CD4-positive, alpha-beta T cell treated with Interferon alpha-2 for 1 hour (primary cell): ENCODE measurements at regions not wholly inside any gene's neighbourhood (a gene's known extent, or its start where the extent isn't known, plus 50 kb on each side); places are given as distances from the start of the nearest gene placed in this dataset.
"Not testable (repeated sequence)": the region's sequence is repeated elsewhere in the genome, so short reads cannot be mapped to it uniquely, and the experiment has no call there.

Experiments
- DNase-seq, 2 donors: peaks; one replicate each; pipeline ENCODE4 v3.0.0-alpha.2; 2020 to 2022

DNA sequence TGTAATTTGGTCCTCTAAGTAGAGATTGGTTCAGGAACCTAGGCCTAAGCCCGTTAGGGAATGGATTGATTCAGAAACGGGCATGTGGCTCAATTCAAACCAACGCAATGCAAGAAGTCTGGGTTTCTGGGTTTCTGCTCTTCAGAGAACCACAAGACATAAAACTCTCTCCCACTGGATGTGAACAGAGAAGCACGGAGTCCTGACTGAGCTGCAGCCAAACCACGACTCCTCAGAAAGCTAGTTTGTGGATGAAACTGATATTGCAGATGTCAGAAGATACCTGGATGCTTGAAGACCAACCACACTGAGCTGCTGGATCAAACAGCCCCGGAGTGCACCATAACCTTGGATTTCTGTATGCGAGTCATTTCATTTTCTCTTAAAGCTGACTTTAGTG, 50.0 kb downstream of the SOD2 start:
- DNase-seq, result no peak

DNA sequence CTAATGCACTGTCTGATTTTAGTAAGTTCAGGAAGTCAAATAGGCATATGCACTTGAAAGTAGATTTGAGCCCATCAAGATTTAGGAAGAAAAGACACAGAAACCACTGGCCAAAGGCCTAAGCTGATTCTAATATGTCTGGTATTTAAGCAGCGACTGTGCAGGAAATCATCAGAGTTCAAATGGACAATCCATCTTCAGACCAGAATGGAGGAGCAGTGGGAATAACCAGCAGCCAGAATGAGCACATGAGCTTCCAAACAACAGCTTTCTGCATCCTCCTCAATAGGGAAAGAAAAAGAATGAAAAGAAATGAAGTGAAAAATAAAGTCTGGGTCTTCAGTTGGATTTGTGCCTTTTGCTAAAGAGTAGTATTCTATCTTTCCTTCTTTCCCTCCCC, 50.6 kb downstream of the SOD2 start:
- no peak for DNase-seq

DNA sequence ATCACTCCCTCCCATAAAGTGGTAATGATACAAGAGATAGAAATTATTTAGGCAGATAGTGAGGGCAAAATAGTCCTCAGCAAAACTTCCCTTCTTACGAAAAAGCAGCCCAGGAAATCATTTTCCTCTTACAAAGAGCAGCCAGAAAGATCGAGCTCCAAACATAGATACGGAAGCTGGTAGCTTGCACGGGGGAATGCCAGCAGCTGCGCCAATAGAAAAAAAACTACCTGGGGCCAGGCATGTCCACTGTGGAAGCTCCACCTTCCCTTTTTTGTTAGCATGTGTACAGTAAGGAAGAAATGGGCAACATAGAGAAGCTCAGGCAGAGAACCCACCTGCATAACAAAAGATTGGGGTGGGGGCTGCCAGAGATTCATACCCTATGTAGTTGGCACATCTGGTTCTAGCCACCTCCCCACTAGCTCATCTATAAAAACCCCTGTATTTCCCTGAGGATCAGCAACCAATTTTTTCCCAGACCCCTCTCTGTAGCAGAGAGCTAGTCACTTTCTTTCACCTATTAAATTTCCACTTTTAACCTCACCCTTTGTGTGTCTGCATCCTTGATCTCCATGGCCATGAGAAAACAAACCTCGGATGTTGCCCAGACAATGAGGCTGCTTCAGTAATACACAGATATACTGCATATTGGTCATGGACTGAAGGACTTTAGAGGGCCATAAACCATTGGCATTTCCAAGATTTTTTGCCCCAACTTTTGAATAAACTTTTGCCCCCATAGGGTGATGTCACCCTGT, 52.1 kb downstream of the SOD2 start:
- no peak for DNase-seq

DNA sequence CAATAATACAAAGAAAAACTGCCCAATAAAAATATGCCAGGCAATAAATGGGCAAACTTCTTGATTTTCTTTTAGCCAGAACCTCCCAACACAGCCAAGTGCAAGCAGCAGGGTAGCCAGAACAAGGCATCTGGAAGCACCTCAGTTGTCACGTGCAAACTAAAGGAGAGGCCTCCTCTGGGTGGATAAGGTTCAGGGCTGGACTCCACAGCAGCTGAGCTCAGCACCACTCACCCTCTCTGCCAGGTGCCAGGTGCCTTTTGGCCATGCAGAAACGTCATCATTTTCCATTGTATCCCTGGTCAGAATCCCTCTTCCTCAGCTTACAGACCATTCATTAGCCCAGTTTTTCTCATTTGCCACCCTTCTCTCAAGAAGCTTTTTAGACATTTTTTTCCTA, 52.7 kb downstream of the SOD2 start:
- no peak for DNase-seq

DNA sequence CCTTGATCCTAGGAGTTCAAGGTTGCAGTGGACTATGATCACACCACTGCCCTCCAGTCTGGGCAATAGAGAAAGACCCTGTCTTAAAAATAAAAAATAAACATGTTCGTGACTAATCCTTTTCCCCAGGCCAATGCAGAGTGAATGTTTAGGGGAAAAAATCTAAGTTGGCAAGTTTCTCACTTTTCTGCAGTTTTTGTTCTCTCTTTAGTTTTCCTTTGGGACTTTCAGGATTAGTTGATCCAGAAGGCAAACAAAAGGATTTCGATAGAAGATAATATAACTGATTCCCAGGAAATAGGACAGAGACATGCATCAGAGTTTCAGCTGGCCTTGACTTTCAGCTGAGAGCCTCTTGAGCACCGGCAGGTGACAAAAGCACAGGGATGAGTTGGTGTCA, 53.3 kb downstream of the SOD2 start:
- DNase-seq, result no peak

DNA sequence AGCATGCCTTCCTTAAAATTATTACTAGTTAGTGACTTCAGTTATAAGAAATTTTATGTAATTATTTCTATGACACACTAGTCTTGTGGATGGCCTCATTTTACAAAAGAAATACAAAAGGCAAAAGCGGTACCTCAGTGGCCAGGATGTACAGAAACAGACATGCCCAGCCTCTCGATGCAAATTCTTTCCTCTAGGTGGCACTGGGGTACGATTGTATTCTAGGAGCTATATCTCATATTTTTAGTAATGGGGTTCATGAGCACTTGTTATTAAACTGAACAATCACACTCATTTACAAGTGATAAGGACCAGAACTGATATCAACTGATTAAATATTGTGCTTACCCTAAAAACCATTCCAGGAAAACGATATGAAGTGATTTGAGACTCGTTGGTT, 59.8 kb downstream of the SOD2 start:
- DNase-seq, result peak in 1 of 2 donors; percentile 3

DNA sequence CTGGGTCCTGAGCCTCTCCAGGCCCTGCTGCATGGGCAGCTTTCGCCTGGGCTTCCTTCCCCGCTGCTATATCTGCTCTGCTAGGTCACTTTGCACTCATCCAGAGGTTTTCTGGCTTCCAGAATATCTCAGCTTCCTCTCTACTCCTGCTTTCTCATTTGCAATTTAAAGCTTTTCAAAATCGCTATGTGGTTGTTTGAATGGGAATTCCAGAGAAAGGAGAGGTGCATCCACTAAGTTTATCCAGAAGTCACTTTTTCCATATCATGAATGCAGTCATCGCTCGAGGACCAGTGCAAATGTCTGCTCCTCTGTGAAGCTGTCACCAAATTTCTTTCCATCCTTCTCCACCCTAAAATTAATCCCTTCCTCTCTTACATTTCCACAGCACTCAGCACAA, 61.2 kb downstream of the SOD2 start:
- DNase-seq, result no peak

DNA sequence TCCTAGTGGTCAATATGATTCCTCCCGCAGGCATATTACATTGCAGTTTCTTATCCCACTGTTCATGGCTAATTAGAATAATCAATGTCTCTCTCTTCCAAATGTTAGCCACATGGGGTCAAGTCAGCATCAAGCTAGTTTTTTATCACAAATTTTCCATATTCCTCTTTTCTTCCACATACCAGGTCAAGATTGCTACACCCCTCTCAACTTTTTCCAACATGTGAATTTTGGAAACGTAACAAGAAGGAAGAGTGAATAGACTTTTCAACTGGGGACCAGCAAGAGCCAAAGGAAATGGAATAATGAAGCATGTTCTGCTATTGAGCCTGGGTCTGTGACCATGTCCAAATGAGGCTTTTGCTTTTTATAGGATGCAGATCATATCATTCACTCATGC, 65.1 kb downstream of the SOD2 start:
- DNase-seq, result no peak

DNA sequence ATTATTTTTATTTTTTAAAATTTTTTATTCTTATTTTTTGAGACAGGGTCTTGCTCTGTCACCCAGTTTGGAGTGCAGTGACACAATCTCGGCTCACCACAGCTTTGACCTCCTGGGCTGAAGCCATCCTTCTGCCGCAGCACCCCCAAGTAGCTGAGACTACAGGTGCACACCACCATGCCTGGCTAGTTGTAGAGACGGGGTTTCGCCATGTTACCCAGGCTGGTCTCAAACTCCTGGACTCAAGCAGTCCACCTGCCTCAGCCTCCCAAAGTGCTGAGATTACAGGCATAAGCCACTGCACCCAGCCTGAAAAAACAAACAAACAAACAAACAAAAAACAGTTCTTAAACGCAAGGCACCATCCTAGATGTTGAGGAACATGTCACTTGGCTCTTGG, 66.5 kb downstream of the SOD2 start:
- DNase-seq, result not testable (repeated sequence)

DNA sequence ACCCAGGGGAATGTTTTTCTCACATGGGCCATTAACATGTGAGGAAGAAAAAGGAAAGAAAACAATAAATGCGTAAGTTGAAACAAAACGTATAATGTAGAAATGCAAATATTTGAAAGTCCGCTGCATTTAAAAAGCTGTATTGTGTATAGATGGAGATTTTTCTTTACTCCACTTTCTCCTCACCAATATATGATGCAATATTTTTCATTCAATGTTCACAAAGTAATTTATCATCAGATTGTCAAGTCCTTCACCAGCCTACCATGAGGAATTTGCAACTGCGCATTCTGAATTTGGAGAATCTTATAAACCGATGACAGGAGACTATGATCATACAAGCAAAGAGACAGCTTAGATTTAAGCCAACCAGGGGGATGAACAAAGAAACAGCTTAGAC, 69.9 kb downstream of the SOD2 start:
- DNase-seq, result no peak

DNA sequence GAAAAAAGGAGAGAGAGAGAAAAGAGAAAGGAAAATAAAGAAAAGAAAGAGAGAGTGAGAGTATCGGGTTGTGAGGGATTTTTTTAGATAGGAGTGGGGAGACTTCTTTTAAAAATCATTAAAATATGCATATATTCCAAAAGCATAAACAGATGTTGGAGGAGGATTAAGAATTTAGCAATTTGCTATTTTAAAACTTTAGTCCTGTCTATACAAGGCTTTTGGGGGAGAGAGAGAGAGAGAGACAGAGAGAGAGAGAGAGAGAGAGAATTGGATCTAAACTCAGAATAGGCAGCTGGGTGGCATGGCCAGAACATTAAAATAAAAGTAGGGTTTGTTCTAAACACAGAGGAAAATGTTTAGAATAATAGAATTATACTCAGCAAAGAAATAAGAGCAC, 72.1 kb downstream of the SOD2 start:
- no peak for DNase-seq

DNA sequence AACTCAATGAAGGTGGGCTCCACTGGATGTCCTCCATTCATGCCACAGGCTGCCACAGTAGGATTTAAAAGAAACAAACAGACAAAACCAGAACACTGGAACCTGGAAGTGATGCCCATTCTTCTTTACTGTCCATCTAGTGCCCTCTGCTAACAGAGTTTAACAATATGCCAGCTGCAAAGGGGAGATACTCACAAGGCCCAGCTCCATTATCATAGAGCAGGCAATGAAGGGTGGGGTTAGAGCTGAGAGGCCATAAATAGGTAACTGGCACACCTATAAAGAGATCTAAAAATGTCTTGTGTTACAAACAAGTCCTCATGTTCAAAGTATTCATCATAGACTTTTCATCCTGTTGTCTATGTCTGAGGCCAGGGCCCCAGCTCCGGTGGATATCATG, 75.6 kb downstream of the SOD2 start:
- no peak for DNase-seq

DNA sequence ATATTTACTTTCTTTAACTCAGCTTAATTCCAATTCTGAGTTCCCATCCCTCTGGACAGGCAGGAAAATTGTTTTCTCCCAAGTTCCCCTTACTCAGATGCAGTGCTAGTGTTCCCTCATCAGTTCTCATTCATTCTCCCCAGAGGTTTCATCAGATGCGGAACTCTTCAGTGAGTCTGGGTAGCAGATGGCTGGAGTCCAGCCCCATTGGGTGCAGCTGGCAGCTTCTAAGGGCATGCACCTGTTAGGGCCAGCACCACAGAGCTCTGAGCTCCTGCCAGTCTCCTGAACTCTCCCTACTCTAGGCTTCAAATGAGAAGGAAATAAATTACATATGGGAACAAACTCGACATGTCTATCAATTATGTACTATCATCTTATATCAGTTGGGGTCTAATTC, 76.6 kb downstream of the SOD2 start:
- DNase-seq, result no peak

DNA sequence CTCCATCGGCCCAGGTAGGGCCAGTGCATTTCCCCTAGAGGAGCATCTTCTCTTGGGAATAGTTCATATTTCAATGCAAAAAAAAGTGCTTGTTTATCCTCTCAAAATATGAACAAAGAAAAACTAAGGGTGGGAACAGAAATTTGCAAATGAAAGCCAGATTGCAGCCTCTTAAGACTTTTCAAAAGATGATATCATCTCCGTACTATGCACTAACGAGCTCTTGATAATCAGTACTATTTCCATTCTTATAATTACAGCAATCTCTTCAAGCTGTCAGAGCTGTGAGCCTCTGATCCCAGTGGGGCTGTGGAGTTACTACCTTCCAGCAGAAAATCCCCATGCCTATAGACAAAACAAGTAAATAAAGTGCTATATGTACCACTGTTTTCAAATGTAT, 77.1 kb downstream of the SOD2 start:
- DNase-seq, result no peak

DNA sequence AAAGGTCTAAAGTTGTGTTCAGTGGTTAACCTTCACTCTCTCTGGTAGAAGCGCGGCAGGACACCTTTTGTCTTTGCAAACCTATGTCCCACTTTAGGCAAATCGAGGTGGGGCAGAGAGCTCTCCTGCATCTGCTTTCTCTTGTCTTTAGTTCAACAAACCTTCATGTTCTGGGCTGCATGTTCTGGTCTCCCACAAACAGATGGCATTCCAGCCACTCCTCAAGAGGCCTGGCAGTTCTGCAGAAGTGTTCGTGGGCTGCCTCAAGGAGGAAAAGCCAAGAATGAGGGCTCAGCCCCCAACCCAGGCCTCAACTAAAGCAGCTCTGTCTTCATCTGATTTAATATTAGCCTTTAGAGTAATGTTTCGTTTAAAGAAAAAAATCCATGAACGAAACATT, 82.2 kb downstream of the SOD2 start:
- no peak for DNase-seq

DNA sequence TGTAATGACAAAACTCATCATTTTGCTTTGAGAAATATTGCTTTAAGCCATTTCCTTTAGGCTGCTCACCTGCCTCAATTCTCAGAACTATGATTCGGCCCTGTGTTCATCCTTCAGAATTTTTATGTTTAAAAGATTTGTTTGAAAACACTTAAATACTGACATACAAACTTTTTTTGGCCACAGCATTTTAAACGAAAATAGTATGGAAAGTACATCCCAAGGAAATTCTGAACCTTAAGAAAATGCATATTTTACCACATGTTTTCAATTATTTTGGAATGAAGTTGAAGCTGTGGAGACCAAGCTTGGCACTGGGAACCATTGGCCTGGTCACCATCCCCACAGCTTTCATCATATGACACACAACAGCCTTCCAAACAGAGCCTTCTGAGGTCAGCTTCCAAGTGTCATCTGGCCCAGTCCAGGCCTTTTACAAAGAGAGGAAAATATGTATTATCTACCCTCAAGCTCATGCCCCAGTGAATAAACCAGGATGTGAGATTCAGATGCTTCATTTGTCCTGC, 83.3 kb downstream of the SOD2 start:
- no peak for DNase-seq

DNA sequence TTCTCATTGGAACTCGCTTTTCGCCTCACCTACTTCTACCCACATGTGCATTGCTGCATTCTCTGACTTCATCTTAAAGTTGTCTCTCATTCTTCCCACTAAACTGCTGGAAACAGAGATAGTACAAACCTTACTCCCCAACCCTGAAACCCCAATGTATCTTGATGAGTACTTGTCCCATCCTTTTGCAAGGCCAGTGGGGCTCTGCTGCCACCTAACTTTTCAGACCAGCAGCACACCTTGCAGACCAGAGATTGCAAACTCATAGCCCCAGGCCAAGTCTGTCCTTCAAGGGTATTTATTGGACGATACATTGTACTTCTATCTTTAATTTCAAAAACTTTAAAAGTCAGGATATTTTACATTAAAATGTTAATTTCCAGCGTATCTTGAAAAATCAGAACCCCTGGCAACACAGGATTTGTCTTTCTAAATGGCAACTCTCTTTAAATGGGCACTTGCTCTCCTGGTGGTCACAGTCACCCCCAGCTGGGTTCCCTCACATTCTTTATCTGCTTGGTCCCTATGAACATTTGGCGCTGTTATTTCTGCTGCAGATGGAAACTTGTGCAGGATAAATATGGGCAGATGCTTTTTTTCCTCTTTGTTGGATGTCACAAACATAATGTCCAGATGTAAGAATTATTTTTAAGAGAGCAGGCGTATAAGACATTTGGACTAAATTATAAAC, 83.9 kb downstream of the SOD2 start:
- DNase-seq, result no peak

DNA sequence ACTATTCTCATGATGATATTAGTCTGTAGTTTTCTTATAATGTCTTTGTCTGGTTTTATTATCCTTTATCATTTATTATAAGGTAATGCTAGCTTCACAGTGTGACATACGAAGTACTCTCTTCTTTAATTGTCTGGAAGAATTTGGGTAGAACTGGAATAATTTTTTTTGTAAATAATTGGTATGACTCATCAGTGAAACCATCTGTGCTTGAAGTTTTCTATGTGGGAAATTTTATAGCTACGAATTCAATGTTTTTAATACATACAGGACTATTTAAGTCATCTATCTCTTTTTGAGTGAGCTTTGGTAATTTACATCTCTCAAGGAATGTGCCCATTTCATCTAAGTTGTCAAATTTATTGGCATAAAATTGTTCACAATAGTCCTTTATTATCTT, 86.3 kb downstream of the SOD2 start:
- DNase-seq, result no peak

DNA sequence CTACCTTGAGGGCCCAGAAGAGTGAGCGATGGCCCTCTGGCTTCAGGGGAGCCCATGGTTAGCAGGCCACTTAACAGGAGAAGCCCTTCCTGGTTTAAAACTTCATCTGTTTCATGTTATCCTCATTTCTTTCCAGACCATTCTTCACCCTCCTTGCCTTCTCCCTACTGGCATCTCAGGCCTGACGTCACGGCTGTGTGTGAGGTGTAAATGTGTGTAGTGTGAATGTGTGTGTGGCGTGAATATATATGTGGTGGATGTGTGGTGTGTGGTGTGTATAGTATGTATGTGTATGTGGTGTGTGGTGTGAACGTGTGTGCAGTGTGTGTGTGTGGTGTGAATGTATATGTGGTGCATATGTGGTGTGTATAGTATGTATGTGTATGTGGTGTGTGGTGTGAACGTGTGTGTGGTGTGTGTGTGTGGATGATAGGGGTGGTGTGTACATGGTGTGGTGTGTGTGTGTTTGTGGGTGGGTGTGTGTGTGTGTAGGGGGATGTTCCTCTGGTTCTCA, 88.5 kb downstream of the SOD2 start:
- no peak for DNase-seq

DNA sequence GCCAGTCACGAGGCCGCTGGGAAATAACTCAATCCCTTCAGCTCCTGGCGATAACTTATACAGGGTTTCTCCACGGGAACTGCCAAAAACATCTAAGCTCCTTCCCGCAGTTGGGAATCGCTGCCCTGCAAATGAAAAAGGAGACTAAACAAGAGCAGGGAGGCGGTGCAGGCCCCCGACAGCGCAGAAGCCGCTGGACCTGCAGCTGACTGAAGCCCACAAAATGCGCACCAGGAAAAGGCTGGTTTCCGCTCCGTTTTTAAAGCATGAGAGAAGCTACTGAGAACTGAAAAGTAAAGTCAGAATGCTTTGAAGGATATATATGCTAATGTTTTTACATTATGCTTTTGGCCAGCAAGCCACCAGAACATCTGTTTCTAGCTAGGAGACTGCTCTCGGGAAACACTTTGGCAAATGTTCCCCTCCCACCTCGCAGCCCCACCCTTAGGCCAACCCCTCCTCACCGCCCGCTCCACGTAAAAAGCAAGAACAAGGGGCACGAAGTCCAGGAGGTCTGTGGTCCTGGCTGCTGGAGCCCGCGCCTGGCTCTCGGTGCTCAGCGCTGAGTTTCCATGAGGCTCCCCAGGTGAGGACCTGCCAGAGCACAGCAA, 90.5 kb downstream of the SOD2 start:
- DNase-seq, result no peak

DNA sequence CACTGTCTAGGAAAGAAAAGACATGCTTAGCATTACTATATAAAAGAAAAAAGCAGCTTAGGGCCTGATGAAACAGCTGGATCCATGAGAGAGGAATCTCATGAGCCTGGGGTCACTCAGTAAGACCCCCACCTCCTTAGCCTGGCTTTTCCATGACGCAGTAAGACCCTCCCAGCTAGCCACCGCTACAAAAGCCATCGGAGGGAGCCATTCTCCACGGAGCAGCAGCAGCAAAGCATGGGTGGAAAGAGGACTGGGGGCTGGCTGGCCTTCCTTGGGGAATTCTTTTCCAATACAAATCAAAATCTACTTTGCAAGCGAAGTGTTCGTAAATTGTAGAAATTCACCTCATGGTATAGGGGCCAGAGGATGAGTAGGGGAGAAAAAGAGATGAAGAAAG, 91.8 kb downstream of the SOD2 start:
- no peak for DNase-seq

DNA sequence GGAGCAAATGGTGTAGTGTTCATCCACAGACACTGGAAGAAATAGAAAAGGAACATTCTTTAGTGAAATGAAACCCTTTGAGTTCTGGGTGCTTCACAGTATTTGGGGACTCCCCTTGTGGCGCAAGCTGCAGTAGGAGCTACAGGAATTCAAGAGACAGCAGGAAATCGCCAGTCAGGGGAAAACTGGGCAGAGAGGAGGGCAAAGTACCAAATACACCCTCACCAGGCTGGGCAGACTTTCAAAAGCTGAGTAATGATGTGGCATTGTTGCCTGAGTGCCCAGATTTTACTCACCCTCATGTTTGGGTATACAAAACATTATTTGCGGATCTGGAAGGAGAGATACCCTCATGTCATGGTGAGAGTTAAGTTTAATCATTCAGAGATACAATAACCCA, 97.9 kb downstream of the SOD2 start:
- DNase-seq, result no peak

DNA sequence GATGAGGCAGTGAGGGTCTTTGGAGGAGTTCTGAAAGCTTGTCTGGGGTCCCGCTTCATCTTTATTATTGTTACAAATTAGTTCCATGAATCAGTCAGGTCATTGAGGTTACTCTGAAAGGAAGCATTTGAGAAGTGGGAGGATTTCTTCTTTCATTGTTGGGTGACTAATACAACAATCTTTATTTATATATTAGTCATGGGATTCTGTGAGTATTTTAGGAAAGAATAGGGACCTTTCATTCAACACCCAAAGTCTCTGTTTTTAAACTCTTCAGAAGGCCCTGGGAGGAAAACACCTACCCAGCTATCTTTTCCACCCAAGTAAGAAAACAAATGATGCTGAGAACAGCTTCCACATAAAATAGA, 98.3 kb downstream of the SOD2 start:
- DNase-seq, result no peak

DNA sequence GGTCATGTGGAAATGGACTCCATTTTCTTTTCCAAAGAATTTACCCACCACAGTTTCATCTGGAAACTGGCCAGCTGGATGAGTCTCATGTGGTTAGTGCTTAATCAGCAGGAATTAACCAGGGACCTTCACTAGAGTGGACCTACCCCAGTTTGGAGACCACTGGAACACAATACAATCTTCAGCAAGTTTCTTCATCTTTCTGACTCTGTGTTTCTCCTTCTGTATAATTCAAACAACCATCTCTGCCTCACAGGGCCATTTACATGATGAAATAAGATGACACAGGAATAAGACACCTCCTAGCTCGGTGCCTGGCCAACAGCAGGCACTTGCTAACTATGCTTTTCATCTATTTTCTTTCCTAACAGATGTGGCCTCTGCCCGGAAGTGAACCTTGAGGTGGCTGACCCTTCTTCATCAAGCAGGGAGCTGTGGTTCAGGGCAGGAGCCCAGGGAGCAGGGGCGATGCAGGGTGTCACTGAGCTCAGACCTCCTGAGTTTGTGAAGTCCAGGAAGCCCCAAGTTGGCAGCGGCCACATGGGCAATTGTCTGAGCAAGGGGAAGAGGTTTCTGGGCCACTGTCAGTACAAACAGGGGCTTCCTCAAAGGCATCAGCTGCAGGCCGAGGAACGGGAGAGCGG, 98.8 kb downstream of the SOD2 start:
- no peak for DNase-seq
